ENCODE measurements at regions not wholly inside any gene's neighbourhood (a gene's known extent, or its start where the extent isn't known, plus 50 kb on each side); places are given as distances from the start of the nearest gene placed in this dataset.
"Not testable (repeated sequence)": the region's sequence is repeated elsewhere in the genome, so short reads cannot be mapped to it uniquely, and the experiment has no call there.

- no peak for DNase-seq (ENCODE audit: low read depth, low spot score)
These were observed 269.7 kb downstream of the UBE3D start for GRCh38 chr6:82795940-82796339.

- DNase-seq (ENCODE audit: low read depth, low spot score) = no peak
These were observed 264.6 kb downstream of the UBE3D start for GRCh38 chr6:82801083-82801482.

- DNase-seq (ENCODE audit: low read depth, low spot score) = not testable (repeated sequence)
These were observed 249.4 kb downstream of the UBE3D start for GRCh38 chr6:82816243-82816642.

- no peak for DNase-seq (ENCODE audit: low read depth, low spot score)
These were observed 246.9 kb downstream of the UBE3D start for GRCh38 chr6:82818727-82819126.

GRCh38 chr6:82823361-82823760 lies 242.3 kb downstream of the UBE3D start:
- no peak for DNase-seq (ENCODE audit: low read depth, low spot score)

GRCh38 chr6:82832811-82833210 lies 232.8 kb downstream of the UBE3D start:
- no peak for DNase-seq (ENCODE audit: low read depth, low spot score)

- no peak for DNase-seq (ENCODE audit: low read depth, low spot score)
These were observed 232.2 kb downstream of the UBE3D start for GRCh38 chr6:82833481-82833880.

GRCh38 chr6:82836022-82836575 lies 229.5 kb downstream of the UBE3D start:
- peak; percentile 4 for DNase-seq (ENCODE audit: low read depth, low spot score)

- no peak for DNase-seq (ENCODE audit: low read depth, low spot score)
These were observed 225.1 kb downstream of the UBE3D start for GRCh38 chr6:82840571-82840970.

GRCh38 chr6:82841309-82841708 lies 224.3 kb downstream of the UBE3D start:
- DNase-seq (ENCODE audit: low read depth, low spot score) = no peak
